Osteocyte (in vitro differentiated cells): ENCODE measurements at regions not wholly inside any gene's neighbourhood (a gene's known extent, or its start where the extent isn't known, plus 50 kb on each side); places are given as distances from the start of the nearest gene placed in this dataset.

ENCODE experiments used
- DNase-seq: peaks from one replicate; pipeline ENCODE4 v3.0.0; 2021; ENCODE audit warnings: mixed read lengths; ENCODE audit not compliant: unreplicated experiment; ENCODE audit errors: extremely low spot score
- H3K27ac Mint-ChIP-seq: one replicate; pipeline ENCODE4 v1.8.0; 2021; ENCODE audit warnings: mild to moderate bottlenecking, mixed read lengths; ENCODE audit not compliant: unreplicated experiment
- H3K27me3 Mint-ChIP-seq: one replicate; pipeline ENCODE4 v1.8.0; 2021; ENCODE audit warnings: mixed read lengths; ENCODE audit not compliant: unreplicated experiment
- H3K36me3 Mint-ChIP-seq: one replicate; pipeline ENCODE4 v1.8.0; 2021; ENCODE audit warnings: mixed read lengths; ENCODE audit not compliant: unreplicated experiment
- H3K4me1 Mint-ChIP-seq: one replicate; pipeline ENCODE4 v1.8.0; 2021; ENCODE audit warnings: mixed read lengths; ENCODE audit not compliant: unreplicated experiment
- H3K4me3 Mint-ChIP-seq: one replicate; pipeline ENCODE4 v1.8.0; 2021; ENCODE audit warnings: mild to moderate bottlenecking, moderate library complexity, mixed read lengths; ENCODE audit not compliant: unreplicated experiment
- H3K9me3 Mint-ChIP-seq: one replicate; pipeline ENCODE4 v1.8.0; 2021; ENCODE audit warnings: mixed read lengths; ENCODE audit not compliant: unreplicated experiment
- CTCF ChIP-seq: fragments of 200-600 bp; sonication (generic); IDR thresholded peaks from 2 replicates; pipeline ENCODE4 v1.5.0; 2021; ENCODE audit warnings: antibody characterized with exemption, mild to moderate bottlenecking, moderate library complexity

- Mint-ChIP-seq H3K4me3 (no peak overlapping the region), H3K4me1 (peaks cover 34% of the 10 kb centered on the region), H3K36me3 (no peaks in the 10 kb centered on the region), H3K27me3 (no peaks in the 10 kb centered on the region), H3K27ac (no peak overlapping the region), H3K9me3 (no peaks in the 10 kb centered on the region)
- no peak for TF ChIP-seq CTCF
- no peak for DNase-seq
Measured at GRCh38 chr6:53983301-53983700, 127.9 kb upstream of the MLIP start.

GRCh38 chr6:53984163-53984562 is 127.1 kb upstream of the MLIP start:
- no peaks in the 10 kb centered on the region for H3K27me3 Mint-ChIP-seq
- H3K4me3 Mint-ChIP-seq = no peak overlapping the region
- H3K27ac Mint-ChIP-seq = peak overlapping the region; percentile 66
- no peaks in the 10 kb centered on the region for H3K36me3 Mint-ChIP-seq
- H3K9me3 Mint-ChIP-seq = no peaks in the 10 kb centered on the region
- no peak for DNase-seq
- peaks cover 34% of the 10 kb centered on the region for H3K4me1 Mint-ChIP-seq
- no peak for TF ChIP-seq CTCF

GRCh38 chr6:53984581-53984980 is 126.7 kb upstream of the MLIP start:
- no peak for TF ChIP-seq CTCF
- Mint-ChIP-seq H3K9me3 (no peaks in the 10 kb centered on the region), H3K4me1 (peaks cover 38% of the 10 kb centered on the region), H3K4me3 (no peak overlapping the region), H3K27me3 (no peaks in the 10 kb centered on the region), H3K36me3 (no peaks in the 10 kb centered on the region), H3K27ac (peak overlapping the region; percentile 66)
- DNase-seq = no peak

GRCh38 chr6:53985366-53985765 is 125.9 kb upstream of the MLIP start:
- Mint-ChIP-seq H3K27me3 (no peaks in the 10 kb centered on the region), H3K4me1 (peaks cover 41% of the 10 kb centered on the region), H3K4me3 (no peak overlapping the region), H3K36me3 (no peaks in the 10 kb centered on the region), H3K9me3 (no peaks in the 10 kb centered on the region), H3K27ac (no peak overlapping the region)
- TF ChIP-seq CTCF = no peak
- DNase-seq = no peak

GRCh38 chr6:53986165-53986720 is 125.0 kb upstream of the MLIP start:
- Mint-ChIP-seq H3K4me1 (peaks cover 41% of the 10 kb centered on the region), H3K4me3 (no peak overlapping the region), H3K27me3 (no peaks in the 10 kb centered on the region), H3K9me3 (no peaks in the 10 kb centered on the region), H3K27ac (peak overlapping the region; percentile 75), H3K36me3 (no peaks in the 10 kb centered on the region)
- TF ChIP-seq CTCF = peak; percentile 94
- no peak for DNase-seq
